HG02678 (cell line): ENCODE measurements at regions not wholly inside any gene's neighbourhood (a gene's known extent, or its start where the extent isn't known, plus 50 kb on each side); places are given as distances from the start of the nearest gene placed in this dataset.
"Not testable (repeated sequence)": the region's sequence is repeated elsewhere in the genome, so short reads cannot be mapped to it uniquely, and the experiment has no call there.

Experiments used
- ATAC-seq: cut with Tn5 transposase; IDR thresholded peaks from one replicate; pipeline ENCODE4 v1.9.1; 2021; ENCODE audit warnings: mild to moderate bottlenecking, moderate library complexity; ENCODE audit not compliant: unreplicated experiment

GRCh38 chr2:110291909-110292579 lies 79.7 kb upstream of the MTLN start:
- ATAC-seq: not testable (repeated sequence)

GRCh38 chr2:110287817-110288216 lies 75.5 kb upstream of the MTLN start:
- not testable (repeated sequence) for ATAC-seq

GRCh38 chr2:110287253-110287652 lies 74.9 kb upstream of the MTLN start:
- not testable (repeated sequence) for ATAC-seq

- not testable (repeated sequence) for ATAC-seq
These were observed 72.7 kb upstream of the MTLN start for GRCh38 chr2:110285002-110285401.

- ATAC-seq: not testable (repeated sequence)
These were observed 68.5 kb upstream of the MTLN start for GRCh38 chr2:110280804-110281203.

GRCh38 chr2:110277054-110277453 lies 64.7 kb upstream of the MTLN start:
- ATAC-seq: not testable (repeated sequence)

GRCh38 chr2:110276092-110276491 lies 63.7 kb upstream of the MTLN start:
- not testable (repeated sequence) for ATAC-seq

- not testable (repeated sequence) for ATAC-seq
These were observed 57.3 kb upstream of the MTLN start for GRCh38 chr2:110269674-110270073.

GRCh38 chr2:110267828-110268407 lies 55.6 kb upstream of the MTLN start:
- peak; percentile 91 for ATAC-seq

- not testable (repeated sequence) for ATAC-seq
These were observed 52.5 kb upstream of the MTLN start for GRCh38 chr2:110264804-110265203.

GRCh38 chr2:110264076-110264681 lies 51.8 kb upstream of the MTLN start:
- ATAC-seq: not testable (repeated sequence)

GRCh38 chr2:110263462-110263861 lies 51.1 kb upstream of the MTLN start:
- not testable (repeated sequence) for ATAC-seq
